ENCODE measurements at regions not wholly inside any gene's neighbourhood (a gene's known extent, or its start where the extent isn't known, plus 50 kb on each side); places are given as distances from the start of the nearest gene placed in this dataset.

GRCh38 chr4:19381068-19381467 lies 870.6 kb upstream of the SLIT2 start:
- Histone ChIP-seq H3K36me3 (ENCODE audit: insufficient read depth, low read length) (no peaks in the 10 kb centered on the region), H3K4me3 (ENCODE audit: low read length, poor library complexity, severe bottlenecking) (no peak overlapping the region), H3K27me3 (ENCODE audit: insufficient read depth, low read length, poor library complexity, severe bottlenecking) (no peaks in the 10 kb centered on the region), H3K9ac (ENCODE audit: low read depth, low read length, poor library complexity, severe bottlenecking) (no peak overlapping the region), H3K9me2 (replicated peaks; ENCODE audit: low read depth, low read length) (no peaks in the 10 kb centered on the region), H2AFZ (ENCODE audit: low read length) (no peak overlapping the region), H3K9me3 (ENCODE audit: insufficient read depth, low read depth, low read length) (no peaks in the 10 kb centered on the region; the same call in 1 of the 2 replicates), H3K79me2 (ENCODE audit: insufficient read depth, low read length) (no peaks in the 10 kb centered on the region), H3K4me2 (ENCODE audit: low read depth, low read length, poor library complexity, severe bottlenecking) (no peak overlapping the region), H4K20me1 (ENCODE audit: insufficient read depth, low read length, poor library complexity, severe bottlenecking) (no peaks in the 10 kb centered on the region), H3F3A (ENCODE audit: low read depth) (no peaks in the 10 kb centered on the region), H3K4me1 (ENCODE audit: insufficient read depth, low read length, poor library complexity, severe bottlenecking) (no peaks in the 10 kb centered on the region)
- TF ChIP-seq EZH2phosphoT487 (IDR thresholded peaks at IDR 0.05; ENCODE audit: borderline replicate concordance): no peak
- TF ChIP-seq CTCF (conservative IDR thresholded peaks at IDR 0.05; ENCODE audit: low read length): no peak

- H3F3A ChIP-seq (ENCODE audit: low read depth): no peaks in the 10 kb centered on the region
- H3K9ac ChIP-seq (ENCODE audit: low read depth, low read length, poor library complexity, severe bottlenecking): no peak overlapping the region
- no peaks in the 10 kb centered on the region; the same call in 1 of the 2 replicates for H3K9me3 ChIP-seq (ENCODE audit: insufficient read depth, low read depth, low read length)
- no peaks in the 10 kb centered on the region for H3K36me3 ChIP-seq (ENCODE audit: insufficient read depth, low read length)
- no peaks in the 10 kb centered on the region for H3K4me1 ChIP-seq (ENCODE audit: insufficient read depth, low read length, poor library complexity, severe bottlenecking)
- no peaks in the 10 kb centered on the region for H3K27me3 ChIP-seq (ENCODE audit: insufficient read depth, low read length, poor library complexity, severe bottlenecking)
- no peak overlapping the region for H3K4me3 ChIP-seq (ENCODE audit: low read length, poor library complexity, severe bottlenecking)
- no peak overlapping the region for H3K4me2 ChIP-seq (ENCODE audit: low read depth, low read length, poor library complexity, severe bottlenecking)
- TF ChIP-seq CTCF (conservative IDR thresholded peaks at IDR 0.05; ENCODE audit: low read length) (no peak), EZH2phosphoT487 (IDR thresholded peaks at IDR 0.05; ENCODE audit: borderline replicate concordance) (no peak)
- no peaks in the 10 kb centered on the region for H4K20me1 ChIP-seq (ENCODE audit: insufficient read depth, low read length, poor library complexity, severe bottlenecking)
- no peak overlapping the region for H2AFZ ChIP-seq (ENCODE audit: low read length)
- no peaks in the 10 kb centered on the region for H3K79me2 ChIP-seq (ENCODE audit: insufficient read depth, low read length)
- H3K9me2 ChIP-seq (replicated peaks; ENCODE audit: low read depth, low read length): no peaks in the 10 kb centered on the region
Measured at GRCh38 chr4:19380600-19380999, 871.1 kb upstream of the SLIT2 start.

GRCh38 chr4:19379191-19379708 lies 872.5 kb upstream of the SLIT2 start:
- no peaks in the 10 kb centered on the region for H3K36me3 ChIP-seq (ENCODE audit: insufficient read depth, low read length)
- H3K4me3 ChIP-seq (ENCODE audit: low read length, poor library complexity, severe bottlenecking): no peak overlapping the region
- H3K9ac ChIP-seq (ENCODE audit: low read depth, low read length, poor library complexity, severe bottlenecking): no peak overlapping the region
- H3K4me2 ChIP-seq (ENCODE audit: low read depth, low read length, poor library complexity, severe bottlenecking): no peak overlapping the region
- H3K27me3 ChIP-seq (ENCODE audit: insufficient read depth, low read length, poor library complexity, severe bottlenecking): no peaks in the 10 kb centered on the region
- no peaks in the 10 kb centered on the region for H3K9me2 ChIP-seq (replicated peaks; ENCODE audit: low read depth, low read length)
- no peaks in the 10 kb centered on the region for H3F3A ChIP-seq (ENCODE audit: low read depth)
- H4K20me1 ChIP-seq (ENCODE audit: insufficient read depth, low read length, poor library complexity, severe bottlenecking): no peaks in the 10 kb centered on the region
- TF ChIP-seq CTCF (conservative IDR thresholded peaks at IDR 0.05; ENCODE audit: low read length) (no peak), EZH2phosphoT487 (IDR thresholded peaks at IDR 0.05; ENCODE audit: borderline replicate concordance) (no peak)
- no peaks in the 10 kb centered on the region for H3K4me1 ChIP-seq (ENCODE audit: insufficient read depth, low read length, poor library complexity, severe bottlenecking)
- H3K79me2 ChIP-seq (ENCODE audit: insufficient read depth, low read length): no peaks in the 10 kb centered on the region
- no peaks in the 10 kb centered on the region; the same call in 1 of the 2 replicates for H3K9me3 ChIP-seq (ENCODE audit: insufficient read depth, low read depth, low read length)
- H2AFZ ChIP-seq (ENCODE audit: low read length): no peak overlapping the region

Measured in Loucy (cell line).